OCI-LY3 (cell line): ENCODE measurements at regions not wholly inside any gene's neighbourhood (a gene's known extent, or its start where the extent isn't known, plus 50 kb on each side); places are given as distances from the start of the nearest gene placed in this dataset.

Experiments used
- H2AFZ ChIP-seq: fragments of 200-600, 300-600 bp; shearing (Covaris generic); 2 replicates; pipeline ENCODE4 v1.6.0; 2014; ENCODE audit warnings: antibody characterized with exemption, low read depth, low read length
- H3K27ac ChIP-seq: fragments of 200-600, 300-600 bp; sonication (generic); 2 replicates; pipeline ENCODE4 v1.5.1; 2014; ENCODE audit warnings: mild to moderate bottlenecking, low read length, moderate library complexity, mixed read lengths
- H3K27me3 ChIP-seq: fragments of 200-600, 300-600 bp; sonication (generic); 2 replicates; pipeline ENCODE4 v1.6.1; 2014; ENCODE audit warnings: low read depth, low read length, mixed read lengths
- H3K36me3 ChIP-seq: fragments of 200-600, 300-600 bp; sonication (generic); replicated peaks from 2 replicates; pipeline ENCODE3; 2014; ENCODE audit warnings: low read depth, low read length, mixed read lengths
- H3K4me1 ChIP-seq: fragments of 300-600, 200-600 bp; sonication (generic); 2 replicates; pipeline ENCODE4 v1.6.1; 2014; ENCODE audit warnings: low read length, mixed read lengths
- H3K4me2 ChIP-seq: fragments of 200-600, 300-600 bp; sonication (generic); 2 replicates; pipeline ENCODE4 v1.6.1; 2014; ENCODE audit warnings: low read length, mixed read lengths
- H3K4me3 ChIP-seq: fragments of 300-600, 200-600 bp; sonication (generic); 2 replicates; pipeline ENCODE4 v1.5.1; 2014; ENCODE audit warnings: antibody characterized with exemption, mild to moderate bottlenecking, low read length, moderate library complexity
- H3K79me2 ChIP-seq: fragments of 300-600, 200-600 bp; shearing (Covaris generic); 2 replicates; pipeline ENCODE4 v1.6.1; 2014; ENCODE audit warnings: mild to moderate bottlenecking, low read length, mixed read lengths
- H3K9ac ChIP-seq: fragments of 300-600, 200-600 bp; shearing (Covaris generic); 2 replicates; pipeline ENCODE4 v1.6.0; 2014; ENCODE audit warnings: mild to moderate bottlenecking, low read length, moderate library complexity
- H3K9me3 ChIP-seq: fragments of 200-600, 300-600 bp; shearing (Covaris generic); 2 replicates; pipeline ENCODE4 v1.6.1; 2014; ENCODE audit warnings: low read length, mixed read lengths; ENCODE audit not compliant: insufficient read depth
- H4K20me1 ChIP-seq: fragments of 200-600, 300-600 bp; sonication (generic); 2 replicates; pipeline ENCODE4 v1.6.1; 2016; ENCODE audit warnings: low read length, mixed read lengths; ENCODE audit not compliant: insufficient read depth
- EZH2phosphoT487 ChIP-seq: fragments of 200-600 bp; shearing (Covaris generic); IDR thresholded peaks from 2 replicates; pipeline ENCODE4 v1.6.1; 2018; ENCODE audit warnings: antibody characterized with exemption, mixed run types, low read depth
- TF ChIP-seq, protein P1 (sequence below): fragments of 200-600, 300-600 bp; sonication (generic); IDR thresholded peaks from 2 replicates; pipeline ENCODE4 v1.5.1; 2014; ENCODE audit warnings: antibody characterized with exemption, low read length, low read depth

DNA sequence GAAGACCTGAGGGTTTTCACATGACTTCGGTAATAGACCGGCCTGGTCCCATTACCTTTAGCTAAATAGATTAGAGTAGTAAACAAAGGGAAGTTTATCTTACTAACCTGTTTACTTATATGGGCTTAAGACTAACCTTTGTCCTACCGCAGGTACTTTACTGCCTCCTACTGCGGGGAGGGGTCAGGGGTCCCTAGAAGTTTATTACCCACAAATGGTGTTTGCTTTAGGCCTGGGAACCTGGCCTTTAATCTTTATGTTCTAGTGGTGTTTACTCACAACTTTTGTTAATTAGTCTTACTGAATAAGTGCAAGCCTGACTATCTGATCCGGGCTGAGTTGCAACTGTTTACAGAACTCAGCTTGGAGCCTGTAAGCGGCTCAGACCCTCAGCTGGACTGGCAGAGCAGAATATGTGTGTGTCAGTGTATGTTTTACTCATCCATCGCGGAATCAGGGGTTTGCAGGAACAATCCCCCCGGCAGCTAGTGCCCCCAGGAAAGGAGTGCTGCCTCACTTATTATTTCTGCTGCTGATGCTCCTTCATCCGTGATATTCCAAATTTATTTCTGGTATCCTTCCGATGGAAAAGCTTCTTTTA lies 578.9 kb upstream of the SEMA3D start:
- H4K20me1 ChIP-seq: no peaks in the 10 kb centered on the region
- no peak overlapping the region for H3K9ac ChIP-seq
- H3K27ac ChIP-seq: no peak overlapping the region
- no peaks in the 10 kb centered on the region for H3K9me3 ChIP-seq
- TF ChIP-seq, protein P1, sequence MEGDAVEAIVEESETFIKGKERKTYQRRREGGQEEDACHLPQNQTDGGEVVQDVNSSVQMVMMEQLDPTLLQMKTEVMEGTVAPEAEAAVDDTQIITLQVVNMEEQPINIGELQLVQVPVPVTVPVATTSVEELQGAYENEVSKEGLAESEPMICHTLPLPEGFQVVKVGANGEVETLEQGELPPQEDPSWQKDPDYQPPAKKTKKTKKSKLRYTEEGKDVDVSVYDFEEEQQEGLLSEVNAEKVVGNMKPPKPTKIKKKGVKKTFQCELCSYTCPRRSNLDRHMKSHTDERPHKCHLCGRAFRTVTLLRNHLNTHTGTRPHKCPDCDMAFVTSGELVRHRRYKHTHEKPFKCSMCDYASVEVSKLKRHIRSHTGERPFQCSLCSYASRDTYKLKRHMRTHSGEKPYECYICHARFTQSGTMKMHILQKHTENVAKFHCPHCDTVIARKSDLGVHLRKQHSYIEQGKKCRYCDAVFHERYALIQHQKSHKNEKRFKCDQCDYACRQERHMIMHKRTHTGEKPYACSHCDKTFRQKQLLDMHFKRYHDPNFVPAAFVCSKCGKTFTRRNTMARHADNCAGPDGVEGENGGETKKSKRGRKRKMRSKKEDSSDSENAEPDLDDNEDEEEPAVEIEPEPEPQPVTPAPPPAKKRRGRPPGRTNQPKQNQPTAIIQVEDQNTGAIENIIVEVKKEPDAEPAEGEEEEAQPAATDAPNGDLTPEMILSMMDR: no peak
- no peak for TF ChIP-seq EZH2phosphoT487
- no peaks in the 10 kb centered on the region for H3K79me2 ChIP-seq
- no peak overlapping the region for H3K4me2 ChIP-seq
- H3K36me3 ChIP-seq: no peaks in the 10 kb centered on the region
- H3K4me3 ChIP-seq: no peak overlapping the region
- no peaks in the 10 kb centered on the region for H3K4me1 ChIP-seq
- no peaks in the 10 kb centered on the region for H3K27me3 ChIP-seq
- no peak overlapping the region for H2AFZ ChIP-seq

DNA sequence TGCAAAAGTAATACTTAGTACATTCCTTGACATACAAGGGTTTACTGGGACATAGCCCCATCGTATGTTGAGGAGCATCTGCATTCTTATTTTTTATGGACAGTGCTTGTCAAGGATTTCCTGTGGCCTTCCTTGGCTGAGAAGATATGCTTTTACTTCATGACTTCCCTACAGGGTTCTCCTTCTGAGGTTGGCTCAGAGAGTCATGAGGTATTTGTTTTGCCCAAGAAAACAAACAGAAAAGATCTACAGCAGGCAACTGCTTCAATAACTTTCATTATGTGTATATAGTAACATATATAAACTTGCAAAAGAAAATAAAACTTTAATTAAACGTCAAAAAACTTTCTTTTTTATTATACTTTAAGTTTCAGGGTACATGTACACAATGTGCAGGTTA lies 577.2 kb upstream of the SEMA3D start:
- Histone ChIP-seq H3K9me3 (no peaks in the 10 kb centered on the region), H3K9ac (no peak overlapping the region), H4K20me1 (no peaks in the 10 kb centered on the region), H3K79me2 (no peaks in the 10 kb centered on the region), H3K4me3 (no peak overlapping the region), H3K36me3 (no peaks in the 10 kb centered on the region), H3K27ac (no peak overlapping the region), H2AFZ (no peak overlapping the region), H3K27me3 (no peaks in the 10 kb centered on the region), H3K4me1 (no peaks in the 10 kb centered on the region), H3K4me2 (no peak overlapping the region)
- TF ChIP-seq EZH2phosphoT487: no peak
- TF ChIP-seq, protein P1: no peak

DNA sequence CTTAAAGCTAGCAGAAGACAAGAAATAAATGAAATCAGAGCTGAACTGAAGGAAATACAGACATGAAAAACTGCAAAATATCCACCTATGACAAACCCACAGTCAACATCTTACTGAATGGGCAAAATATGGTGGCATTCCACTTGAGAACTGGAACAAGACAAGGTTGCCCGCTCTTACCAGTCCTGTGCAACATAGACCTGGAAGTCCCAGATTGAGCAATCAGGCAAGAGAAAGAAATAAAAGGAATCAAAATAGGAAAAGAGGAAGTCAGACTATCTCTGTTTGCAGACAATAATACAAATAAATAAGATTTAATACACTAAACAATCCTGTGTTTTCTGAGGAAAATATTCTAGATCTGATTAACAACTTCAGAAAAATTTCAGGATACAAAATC lies 570.5 kb upstream of the SEMA3D start:
- Histone ChIP-seq H3K36me3 (no peaks in the 10 kb centered on the region), H3K4me3 (no peak overlapping the region), H3K9ac (no peak overlapping the region), H3K9me3 (no peaks in the 10 kb centered on the region), H3K27me3 (no peaks in the 10 kb centered on the region), H4K20me1 (no peaks in the 10 kb centered on the region), H3K79me2 (no peaks in the 10 kb centered on the region), H3K4me1 (no peaks in the 10 kb centered on the region), H2AFZ (no peak overlapping the region), H3K4me2 (no peak overlapping the region), H3K27ac (no peak overlapping the region)
- no peak for TF ChIP-seq EZH2phosphoT487
- TF ChIP-seq, protein P1: no peak

DNA sequence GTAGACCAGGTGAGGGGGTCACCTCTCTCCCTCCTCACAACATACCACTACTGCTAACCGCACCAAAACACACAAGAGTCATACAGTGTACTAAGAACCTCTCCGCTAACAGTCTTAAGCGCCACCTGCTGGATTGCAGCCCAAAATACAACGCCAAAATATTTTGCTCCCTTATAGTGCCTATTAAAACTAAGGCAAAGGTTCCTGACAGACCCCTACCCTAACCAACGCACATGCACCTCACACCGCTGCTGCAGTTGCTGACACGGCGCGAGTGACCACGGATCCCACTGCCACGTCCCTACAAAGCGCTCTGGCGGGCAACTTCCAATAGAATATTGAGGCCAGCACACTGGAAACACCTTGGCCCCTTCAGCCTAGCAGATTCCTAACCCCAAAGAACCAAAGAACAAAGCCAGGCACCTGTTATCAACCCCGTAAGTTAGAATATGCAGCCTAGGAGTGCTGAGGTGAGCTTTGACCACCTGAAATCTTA lies 563.6 kb upstream of the SEMA3D start:
- Histone ChIP-seq H3K36me3 (no peaks in the 10 kb centered on the region), H4K20me1 (no peaks in the 10 kb centered on the region), H3K9ac (no peak overlapping the region), H3K4me3 (peak overlapping the region; percentile 19; the same call in 1 of the 2 replicates), H2AFZ (peak overlapping the region; percentile 90), H3K9me3 (peaks cover 12% of the 10 kb centered on the region; the same call in 1 of the 2 replicates), H3K79me2 (no peaks in the 10 kb centered on the region), H3K27ac (no peak overlapping the region), H3K4me2 (peak overlapping the region; percentile 62), H3K27me3 (no peaks in the 10 kb centered on the region), H3K4me1 (peaks cover 9% of the 10 kb centered on the region)
- TF ChIP-seq EZH2phosphoT487: no peak
- TF ChIP-seq, protein P1: peak; percentile 83
